Muscle layer of duodenum (tissue), 2 donors: ENCODE measurements at regions not wholly inside any gene's neighbourhood (a gene's known extent, or its start where the extent isn't known, plus 50 kb on each side); places are given as distances from the start of the nearest gene placed in this dataset.

Experiments
- H3K27ac ChIP-seq: one replicate; pipeline ENCODE4 v1.7.0; 2013; ENCODE audit warnings: mild to moderate bottlenecking, low read length
- H3K27me3 ChIP-seq: one replicate; pipeline ENCODE4 v1.7.0; 2013; ENCODE audit warnings: low read depth, mild to moderate bottlenecking, control low read depth, low read length
- H3K36me3 ChIP-seq, 2 donors: one replicate each; pipeline ENCODE4 v1.7.0; 2013; ENCODE audit warnings: low read length in 2 of 2, control low read depth in 1 of 2, mild to moderate bottlenecking in 1 of 2; ENCODE audit not compliant: insufficient read depth in 2 of 2, control insufficient read depth in 1 of 2
- H3K4me1 ChIP-seq, 2 donors: one replicate each; pipeline ENCODE4 v1.7.0; 2013; ENCODE audit warnings: low read length in 2 of 2, mild to moderate bottlenecking in 2 of 2, control low read depth in 1 of 2, moderate library complexity in 1 of 2; ENCODE audit not compliant: insufficient read depth in 2 of 2, control insufficient read depth in 1 of 2
- H3K4me3 ChIP-seq, 2 donors: one replicate each; pipeline ENCODE4 v1.7.0; 2013; ENCODE audit warnings: low read length in 2 of 2, low read depth in 1 of 2, mild to moderate bottlenecking in 1 of 2
- H3K9me3 ChIP-seq, 2 donors: one replicate each; pipeline ENCODE4 v1.7.0; 2013; ENCODE audit warnings: low read length in 2 of 2, control low read depth in 1 of 2, mild to moderate bottlenecking in 1 of 2; ENCODE audit not compliant: control insufficient read depth in 1 of 2
- donor health status: healthy.

- Histone ChIP-seq H3K27me3 (no peaks in the 10 kb centered on the region), H3K36me3 (no peaks in the 10 kb centered on the region), H3K4me1 (peaks cover 0 to 4% of the 10 kb centered on the region in 2 donors), H3K4me3 (no peak overlapping the region), H3K27ac (no peak overlapping the region), H3K9me3 (no peaks in the 10 kb centered on the region)
Measured at GRCh38 chr18:76592981-76593381, 97.9 kb upstream of the ZNF516 start.

DNA sequence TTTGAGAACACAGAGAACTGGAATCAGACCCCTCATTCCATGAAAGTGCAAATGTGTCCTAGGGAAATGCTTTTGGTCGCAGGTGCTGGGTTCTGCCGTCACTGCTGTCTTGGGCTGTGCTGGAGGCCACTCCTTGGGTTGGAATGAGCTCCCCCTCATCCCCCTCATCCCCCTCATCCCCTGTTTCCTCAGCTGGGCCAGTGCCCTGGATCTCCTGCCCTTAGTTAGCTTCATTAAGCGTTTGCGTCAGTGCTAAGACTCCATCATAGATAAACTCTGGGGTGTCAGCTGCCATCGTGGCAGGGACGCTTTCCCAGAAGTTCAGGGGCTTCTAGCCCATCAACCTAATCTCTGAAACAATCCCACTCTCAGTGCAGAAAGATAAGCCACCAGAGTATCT is 97.1 kb upstream of the ZNF516 start:
- no peak overlapping the region for H3K4me3 ChIP-seq
- H3K36me3 ChIP-seq: no peaks in the 10 kb centered on the region
- H3K27ac ChIP-seq: no peak overlapping the region
- H3K27me3 ChIP-seq: no peaks in the 10 kb centered on the region
- no peaks in the 10 kb centered on the region for H3K9me3 ChIP-seq
- peaks cover 0 to 4% of the 10 kb centered on the region in 2 donors for H3K4me1 ChIP-seq

DNA sequence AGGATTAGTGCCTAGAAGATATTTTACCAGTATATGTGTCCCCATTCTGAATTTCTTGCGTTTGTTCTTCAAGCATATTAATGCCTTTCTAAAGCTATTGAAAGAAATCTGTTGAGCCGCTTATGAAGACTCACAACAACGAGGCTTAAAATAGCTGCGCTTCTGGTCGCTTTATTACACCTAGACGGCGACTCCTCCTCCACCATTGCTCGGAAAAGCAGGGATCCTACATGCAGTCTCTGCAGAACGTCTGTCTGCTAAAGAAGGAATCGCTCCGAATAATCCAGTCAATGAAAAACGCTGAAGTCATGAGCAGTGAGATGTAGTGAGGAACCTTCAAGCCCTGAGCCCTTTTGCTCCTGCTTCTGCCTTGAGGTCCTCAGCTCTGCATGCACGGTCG is 94.8 kb upstream of the ZNF516 start:
- H3K9me3 ChIP-seq: no peaks in the 10 kb centered on the region
- H3K36me3 ChIP-seq: no peaks in the 10 kb centered on the region
- H3K27ac ChIP-seq: no peak overlapping the region
- H3K4me3 ChIP-seq: no peak overlapping the region
- peaks cover 0 to 4% of the 10 kb centered on the region in 2 donors for H3K4me1 ChIP-seq
- H3K27me3 ChIP-seq: no peaks in the 10 kb centered on the region

GRCh38 chr18:76589316-76589715 is 94.3 kb upstream of the ZNF516 start:
- Histone ChIP-seq H3K4me1 (peaks cover 0 to 4% of the 10 kb centered on the region in 2 donors), H3K27me3 (no peaks in the 10 kb centered on the region), H3K4me3 (peak overlapping the region; percentile 59 to 66), H3K36me3 (no peaks in the 10 kb centered on the region), H3K27ac (no peak overlapping the region), H3K9me3 (no peaks in the 10 kb centered on the region)

DNA sequence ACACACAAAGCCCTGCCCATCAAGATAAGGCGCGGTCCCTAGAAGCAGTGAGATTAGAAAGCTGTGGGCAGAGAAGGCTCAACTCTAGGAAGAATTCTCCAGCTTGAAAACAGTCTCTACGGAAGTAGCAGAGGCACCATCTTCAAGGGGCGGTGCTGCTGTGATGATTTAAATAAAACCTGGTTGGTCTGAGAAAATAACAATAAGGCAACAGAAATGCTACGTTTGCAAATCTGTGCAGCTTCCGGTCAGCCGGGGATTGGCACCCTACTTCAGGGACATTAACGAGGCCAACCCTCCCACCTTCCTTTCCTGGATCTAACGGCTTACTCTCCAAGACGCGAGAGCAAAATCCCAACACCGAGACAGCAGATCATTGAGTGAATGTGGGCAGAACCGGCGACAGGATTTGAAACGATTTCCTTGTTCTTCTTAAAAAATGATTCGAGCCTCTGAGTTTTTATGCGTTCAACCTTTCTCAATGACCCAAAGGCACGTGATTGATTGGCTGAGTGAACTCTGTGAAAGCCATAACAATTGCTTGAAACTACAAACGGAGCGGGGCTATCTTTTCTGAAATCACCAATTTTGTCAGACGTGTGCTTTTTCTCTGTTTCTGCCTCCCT is 93.7 kb upstream of the ZNF516 start:
- Histone ChIP-seq H3K27me3 (no peaks in the 10 kb centered on the region), H3K36me3 (no peaks in the 10 kb centered on the region), H3K4me1 (peaks cover 0 to 4% of the 10 kb centered on the region in 2 donors), H3K27ac (peak overlapping the region; percentile 19), H3K4me3 (peak overlapping the region; percentile 59 to 66), H3K9me3 (no peaks in the 10 kb centered on the region)

DNA sequence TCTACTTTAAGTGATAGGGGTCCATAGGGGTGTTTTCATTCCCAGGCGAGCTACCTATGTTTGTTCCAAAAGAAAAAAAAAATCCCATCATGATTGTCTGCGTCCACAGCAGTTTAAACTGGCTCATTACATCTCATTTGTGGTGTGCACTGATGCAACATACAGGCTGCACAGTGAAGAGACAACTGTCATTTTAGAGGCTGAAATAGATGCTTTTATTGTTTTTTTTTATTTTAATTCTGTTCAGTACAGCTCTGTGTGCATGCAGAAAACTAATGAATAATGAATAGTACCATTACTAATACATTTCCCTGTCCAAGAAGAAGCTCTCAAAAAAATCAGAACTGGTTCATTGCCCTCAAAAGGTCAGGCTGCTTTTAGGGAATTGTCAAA is 92.8 kb upstream of the ZNF516 start:
- Histone ChIP-seq H3K27ac (no peak overlapping the region), H3K27me3 (no peaks in the 10 kb centered on the region), H3K4me3 (no peak overlapping the region), H3K36me3 (no peaks in the 10 kb centered on the region), H3K4me1 (peaks cover 0 to 4% of the 10 kb centered on the region in 2 donors), H3K9me3 (no peaks in the 10 kb centered on the region)

GRCh38 chr18:76587147-76587878 is 92.3 kb upstream of the ZNF516 start:
- no peaks in the 10 kb centered on the region for H3K27me3 ChIP-seq
- no peak overlapping the region for H3K4me3 ChIP-seq
- H3K4me1 ChIP-seq: peaks cover 0 to 4% of the 10 kb centered on the region in 2 donors
- no peaks in the 10 kb centered on the region for H3K9me3 ChIP-seq
- no peak overlapping the region for H3K27ac ChIP-seq
- H3K36me3 ChIP-seq: no peaks in the 10 kb centered on the region

DNA sequence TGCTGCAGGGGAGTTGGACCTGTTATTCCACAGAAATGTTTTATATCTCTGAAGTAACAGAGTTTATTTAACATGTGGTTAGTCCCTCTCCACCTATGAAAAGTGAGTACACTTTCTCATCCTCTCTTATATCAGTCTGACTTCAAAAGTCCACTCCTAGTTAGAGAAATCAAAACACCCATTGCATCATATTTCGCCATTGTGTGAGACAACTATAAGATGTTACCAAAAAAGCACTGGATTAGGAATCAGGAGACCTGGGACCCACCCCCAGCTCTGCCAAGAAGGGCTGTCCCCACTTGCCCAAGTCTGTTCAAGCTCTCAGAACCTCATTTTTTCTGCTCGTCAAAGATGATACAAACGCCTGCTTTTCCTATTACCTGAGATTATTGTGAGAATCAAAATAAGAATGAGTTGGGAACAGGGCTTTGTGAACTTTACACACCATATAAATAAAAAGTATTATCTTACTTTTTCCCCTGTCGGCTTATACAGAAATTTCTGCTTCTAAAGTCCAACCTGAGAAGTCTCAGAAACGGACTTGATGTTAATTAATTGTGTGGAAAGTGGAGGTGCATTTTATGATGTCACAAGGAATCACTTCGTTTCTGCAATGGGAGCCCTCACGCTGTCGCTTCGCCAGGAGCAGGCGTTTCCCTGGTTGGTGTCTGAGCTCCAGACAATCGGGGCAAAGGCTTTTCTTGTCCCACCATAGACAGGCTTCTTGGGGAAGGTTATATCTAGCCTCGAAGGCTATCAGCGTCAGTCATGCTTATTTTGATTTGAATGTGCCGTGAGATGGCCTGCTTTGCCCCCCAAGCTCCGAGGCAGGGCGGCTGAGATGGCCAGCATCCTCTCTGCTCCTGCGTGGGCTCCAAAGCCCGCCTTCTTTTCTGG is 89.6 kb upstream of the ZNF516 start:
- H3K36me3 ChIP-seq: no peaks in the 10 kb centered on the region
- H3K27ac ChIP-seq: no peak overlapping the region
- H3K4me3 ChIP-seq: no peak overlapping the region
- no peaks in the 10 kb centered on the region for H3K9me3 ChIP-seq
- peaks cover 0 to 4% of the 10 kb centered on the region in 2 donors for H3K4me1 ChIP-seq
- no peaks in the 10 kb centered on the region for H3K27me3 ChIP-seq

DNA sequence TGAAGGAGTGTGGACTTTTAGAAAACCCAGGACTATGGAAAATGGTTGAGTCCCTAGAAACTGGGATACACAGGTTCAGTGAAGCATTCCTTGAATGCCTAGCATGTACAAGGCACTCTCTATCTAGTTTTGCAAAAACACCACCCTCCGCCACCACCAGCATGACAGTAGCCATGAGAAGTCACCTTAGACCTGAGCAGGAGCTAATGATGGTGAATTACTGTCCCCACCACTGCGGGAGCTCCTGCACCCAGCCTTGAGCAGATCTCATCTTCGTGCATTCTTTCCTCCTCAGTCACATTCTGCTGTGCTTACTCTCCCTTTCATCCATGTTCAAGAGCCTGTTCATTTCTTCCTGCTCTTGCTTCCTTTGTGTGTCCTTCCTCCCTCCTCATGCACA is 86.2 kb upstream of the ZNF516 start:
- no peak overlapping the region for H3K4me3 ChIP-seq
- H3K36me3 ChIP-seq: no peaks in the 10 kb centered on the region
- H3K4me1 ChIP-seq: no peaks in the 10 kb centered on the region
- H3K9me3 ChIP-seq: no peaks in the 10 kb centered on the region
- H3K27ac ChIP-seq: no peak overlapping the region
- no peaks in the 10 kb centered on the region for H3K27me3 ChIP-seq

DNA sequence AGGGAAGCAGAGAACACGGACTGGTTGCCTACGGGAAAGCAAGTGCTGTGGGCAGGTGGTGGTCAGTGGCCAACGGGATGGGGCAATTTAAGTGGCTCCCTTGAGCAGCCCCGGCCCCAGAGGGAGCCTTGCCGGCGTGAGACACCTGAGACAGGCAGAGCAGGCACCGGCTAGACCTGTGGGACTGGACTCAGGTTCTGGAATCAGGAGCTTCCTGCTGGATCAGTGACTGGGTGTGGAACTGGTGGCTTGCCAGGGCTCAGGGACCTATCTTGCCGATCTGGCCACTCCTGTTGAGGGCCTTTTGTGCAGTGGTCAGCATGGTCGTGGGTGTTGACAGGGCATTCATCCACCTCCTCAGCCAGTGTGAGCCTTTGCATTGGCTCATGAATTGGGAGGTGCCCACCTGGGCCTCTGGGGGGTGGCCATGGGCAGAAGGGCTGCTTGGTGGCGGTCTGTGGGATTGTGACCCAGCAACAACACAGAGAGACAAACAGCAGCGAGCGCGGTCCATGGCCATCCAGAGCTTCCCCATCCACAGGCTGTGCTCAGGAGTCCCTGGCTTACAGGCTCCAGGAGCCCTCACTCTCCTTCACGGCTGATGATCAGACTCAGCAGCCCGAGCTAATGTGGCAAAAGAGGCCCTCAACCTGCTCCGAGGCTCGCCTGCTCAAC is 85.4 kb upstream of the ZNF516 start:
- no peak overlapping the region for H3K4me3 ChIP-seq
- H3K36me3 ChIP-seq: no peaks in the 10 kb centered on the region
- H3K4me1 ChIP-seq: no peaks in the 10 kb centered on the region
- no peaks in the 10 kb centered on the region for H3K27me3 ChIP-seq
- H3K27ac ChIP-seq: no peak overlapping the region
- H3K9me3 ChIP-seq: no peaks in the 10 kb centered on the region

- Histone ChIP-seq H3K36me3 (no peaks in the 10 kb centered on the region), H3K4me3 (no peak overlapping the region), H3K27ac (no peak overlapping the region), H3K4me1 (no peaks in the 10 kb centered on the region), H3K27me3 (no peaks in the 10 kb centered on the region), H3K9me3 (no peaks in the 10 kb centered on the region)
Measured at GRCh38 chr18:76579301-76579695, 84.3 kb upstream of the ZNF516 start.
